H1 (cell line): ENCODE measurements at regions not wholly inside any gene's neighbourhood (a gene's known extent, or its start where the extent isn't known, plus 50 kb on each side); places are given as distances from the start of the nearest gene placed in this dataset.

Source experiments
- CTCF ChIA-PET: fragments of 300-600 bp; sonication (Branson Sonifier 250); formaldehyde crosslinking; loops from one replicate; lab custom pipeline; 2021; ENCODE audit not compliant: partially characterized antibody; lab: Charles Lee
- POLR2A ChIA-PET: fragments of 300-600 bp; sonication (Branson Sonifier 250); formaldehyde crosslinking; loops from one replicate; lab custom pipeline; 2021; ENCODE audit warnings: inconsistent platforms; ENCODE audit not compliant: partially characterized antibody; lab: Charles Lee
- DNase-seq, 2 experiments: peaks; one replicate each; pipeline versions ENCODE4 v3.0.0 to v3.0.0-alpha.2; 2010 to 2022; ENCODE audit warnings: low spot score in 2 of 2, low read depth in 1 of 2, mixed read lengths in 1 of 2
- FAIRE-seq: peaks from 2 replicates; lab custom pipeline; 2011; peaks lifted over from hg19 to GRCh38; lab: Jason Lieb, UNC
- H2AFZ ChIP-seq: 2 replicates; pipeline ENCODE4 v1.8.1; 2012; ENCODE audit warnings: low read length, inconsistent platforms
- H2AK5ac ChIP-seq: 2 replicates; pipeline ENCODE4 v1.6.1; 2013; ENCODE audit warnings: low read depth, low read length
- H2BK120ac ChIP-seq: replicated peaks from 2 replicates; pipeline ENCODE3; 2013; ENCODE audit warnings: low read depth, low read length, inconsistent platforms
- H2BK12ac ChIP-seq: 2 replicates; pipeline ENCODE4 v1.6.1; 2013; ENCODE audit warnings: low read depth, low read length
- H2BK15ac ChIP-seq: 2 replicates; pipeline ENCODE4 v1.6.1; 2013; ENCODE audit warnings: low read length
- H2BK20ac ChIP-seq: 2 replicates; pipeline ENCODE4 v1.6.1; 2013; ENCODE audit warnings: low read length
- H2BK5ac ChIP-seq: 2 replicates; pipeline ENCODE4 v1.6.1; 2013; ENCODE audit warnings: low read depth, low read length
- H3K14ac ChIP-seq: 2 replicates; pipeline ENCODE4 v1.6.1; 2013; ENCODE audit warnings: inconsistent platforms; ENCODE audit not compliant: insufficient read length
- H3K18ac ChIP-seq: 2 replicates; pipeline ENCODE4 v1.6.1; 2013; ENCODE audit warnings: low read length; ENCODE audit errors: extremely low read depth
- H3K23ac ChIP-seq: 2 replicates; pipeline ENCODE4 v1.6.1; 2013; ENCODE audit warnings: inconsistent platforms; ENCODE audit not compliant: insufficient read length
- H3K23me2 ChIP-seq: 2 replicates; pipeline ENCODE4 v1.6.1; 2013; ENCODE audit warnings: low read depth, low read length
- H3K27ac ChIP-seq: 2 replicates; pipeline ENCODE4 v1.6.1; 2011; ENCODE audit warnings: low read depth, low read length, inconsistent platforms
- H3K27me3 ChIP-seq, 4 experiments: replicated peaks in 1 of 4; 1 replicate in 1 of 4; 2 replicates in 3 of 4; pipeline versions ENCODE4 v1.6.1 to v1.8.1; 2011 to 2013; ENCODE audit warnings: low read length in 3 of 4, mild to moderate bottlenecking in 3 of 4, inconsistent platforms in 2 of 4, mixed read lengths in 2 of 4, moderate library complexity in 1 of 4; ENCODE audit not compliant: control insufficient read depth in 3 of 4, insufficient read depth in 3 of 4; ENCODE audit errors: extremely low read depth in 1 of 4
- H3K36me3 ChIP-seq, 4 experiments: 2 replicates each; pipeline versions ENCODE4 v1.6.1 to v1.8.1; 2011 to 2013; ENCODE audit warnings: mild to moderate bottlenecking in 4 of 4, low read length in 3 of 4, moderate library complexity in 2 of 4, control low read depth in 1 of 4, inconsistent platforms in 1 of 4; ENCODE audit not compliant: insufficient read depth in 4 of 4, control insufficient read depth in 2 of 4
- H3K4ac ChIP-seq: replicated peaks from 2 replicates; pipeline ENCODE3; 2013; ENCODE audit warnings: low read length, low read depth, mixed read lengths, inconsistent platforms; ENCODE audit not compliant: insufficient read length
- H3K4me1 ChIP-seq, 4 experiments: replicated peaks in 1 of 4; 1 replicate in 1 of 4; 2 replicates in 3 of 4; pipeline versions ENCODE4 v1.6.1 to v1.8.1; 2011 to 2013; ENCODE audit warnings: low read length in 3 of 4, inconsistent platforms in 2 of 4, mixed read lengths in 1 of 4; ENCODE audit not compliant: insufficient read depth in 4 of 4, control insufficient read depth in 3 of 4
- H3K4me2 ChIP-seq, 2 experiments: 2 replicates each; pipeline versions ENCODE4 v1.6.1 to v1.8.1; 2011 to 2013; ENCODE audit warnings: low read depth in 2 of 2, low read length in 2 of 2, control low read depth in 1 of 2, inconsistent platforms in 1 of 2, mild to moderate bottlenecking in 1 of 2; ENCODE audit not compliant: insufficient read depth in 1 of 2
- H3K4me3 ChIP-seq, 4 experiments: fragments of 200-600, 300-600 bp in 1 of 4; sonication (generic), shearing (Covaris generic), sonication (Bioruptor Twin) in 1 of 4; 2 replicates each; pipeline versions ENCODE4 v1.5.1 to v1.8.1; 2011 to 2016; ENCODE audit warnings: low read length in 4 of 4, low read depth in 3 of 4, control low read depth in 2 of 4, inconsistent platforms in 2 of 4, mild to moderate bottlenecking in 2 of 4, mixed read lengths in 1 of 4, moderate library complexity in 1 of 4; ENCODE audit not compliant: insufficient read depth in 2 of 4; ENCODE audit errors: extremely low read depth in 1 of 4
- H3K56ac ChIP-seq: replicated peaks from 2 replicates; pipeline ENCODE3; 2013; ENCODE audit warnings: low read depth, mild to moderate bottlenecking, mixed read lengths, low read length, inconsistent platforms; ENCODE audit not compliant: insufficient read length
- H3K79me1 ChIP-seq: 2 replicates; pipeline ENCODE4 v1.6.1; 2013; ENCODE audit warnings: low read depth, low read length, control low read depth
- H3K79me2 ChIP-seq, 2 experiments: 2 replicates each; pipeline versions ENCODE4 v1.6.1 to v1.8.1; 2012 to 2013; ENCODE audit warnings: low read length in 2 of 2, mild to moderate bottlenecking in 2 of 2, inconsistent platforms in 1 of 2; ENCODE audit not compliant: insufficient read depth in 2 of 2, control insufficient read depth in 1 of 2
- H3K9ac ChIP-seq, 4 experiments: replicated peaks in 1 of 4; 1 replicate in 1 of 4; 2 replicates in 3 of 4; pipeline versions ENCODE4 v1.6.1 to v1.8.1; 2011 to 2013; ENCODE audit warnings: low read depth in 3 of 4, low read length in 3 of 4, control low read depth in 2 of 4, mild to moderate bottlenecking in 2 of 4, moderate library complexity in 2 of 4, inconsistent platforms in 1 of 4; ENCODE audit errors: extremely low read depth in 1 of 4
- H3K9me3 ChIP-seq, 2 experiments: 2 replicates each; pipeline versions ENCODE4 v1.6.1 to v1.8.1; 2012 to 2013; ENCODE audit warnings: mild to moderate bottlenecking in 2 of 2, moderate library complexity in 2 of 2, control low read depth in 1 of 2, inconsistent platforms in 1 of 2, low read depth in 1 of 2, low read length in 1 of 2, mixed read lengths in 1 of 2; ENCODE audit not compliant: insufficient read depth in 2 of 2
- H4K20me1 ChIP-seq, 2 experiments: replicated peaks in 1 of 2; 2 replicates each; pipeline versions ENCODE3 to v1.8.1; 2011 to 2013; ENCODE audit warnings: inconsistent platforms in 2 of 2, low read length in 2 of 2, mild to moderate bottlenecking in 1 of 2; ENCODE audit not compliant: insufficient read depth in 2 of 2, control insufficient read depth in 1 of 2
- H4K5ac ChIP-seq: 2 replicates; pipeline ENCODE4 v1.6.1; 2013; ENCODE audit warnings: low read length, low read depth, mixed read lengths, inconsistent platforms; ENCODE audit not compliant: insufficient read length
- H4K8ac ChIP-seq: 2 replicates; pipeline ENCODE4 v1.8.0; 2013; ENCODE audit warnings: mild to moderate bottlenecking, moderate library complexity, low read length, inconsistent platforms; ENCODE audit not compliant: insufficient read depth; ENCODE audit errors: extremely low read depth
- H4K91ac ChIP-seq: replicated peaks from 2 replicates; pipeline ENCODE3; 2013; ENCODE audit warnings: low read length, mixed read lengths, inconsistent platforms; ENCODE audit not compliant: insufficient read length
- CBX8 ChIP-seq: fragments of 300-800, 300-1000 bp; sonication (generic); IDR thresholded peaks from 2 replicates; pipeline ENCODE4 v1.7.1; 2016; ENCODE audit warnings: low read depth, low read length, borderline replicate concordance
- CTBP2 ChIP-seq: IDR thresholded peaks from 2 replicates; pipeline ENCODE4 v1.7.0; 2011; ENCODE audit warnings: borderline replicate concordance, mild to moderate bottlenecking, moderate library complexity, mixed read lengths, low read length; ENCODE audit not compliant: insufficient read depth, insufficient read length
- GTF2F1 ChIP-seq: IDR thresholded peaks from 2 replicates; pipeline ENCODE4 v1.6.1; 2012; ENCODE audit warnings: low read depth, low read length, improper control_type of control experiment, borderline replicate concordance
- HDAC2 ChIP-seq, 2 experiments: fragments of 300-600 bp in 1 of 2; sonication (generic) in 1 of 2; IDR thresholded peaks; 2 replicates each; pipeline ENCODE4 v1.6.1; 2011 to 2012; ENCODE audit warnings: low read depth in 2 of 2, low read length in 2 of 2, mild to moderate bottlenecking in 2 of 2, moderate library complexity in 2 of 2, borderline replicate concordance in 1 of 2, inconsistent platforms in 1 of 2
- NANOG ChIP-seq: IDR thresholded peaks from 2 replicates; pipeline ENCODE4 v1.6.1; 2011; ENCODE audit warnings: low read length, low read depth, mild to moderate bottlenecking, inconsistent platforms; ENCODE audit not compliant: insufficient read depth, poor library complexity, severe bottlenecking
- RNF2 ChIP-seq: fragments of 200-900, 300-1000 bp; sonication (generic); IDR thresholded peaks from 2 replicates; pipeline ENCODE4 v1.7.1; 2016; ENCODE audit warnings: borderline replicate concordance, low read depth, mild to moderate bottlenecking, antibody characterized with exemption, low read length; ENCODE audit not compliant: poor library complexity, severe bottlenecking; ENCODE audit errors: missing control alignments
- SIX5 ChIP-seq: IDR thresholded peaks from 2 replicates; pipeline ENCODE4 v1.6.1; 2011; ENCODE audit warnings: mild to moderate bottlenecking, low read depth, low read length
- TEAD4 ChIP-seq: IDR thresholded peaks from 2 replicates; pipeline ENCODE4 v1.6.1; 2012; ENCODE audit warnings: low read depth, low read length, inconsistent platforms, mixed read lengths
- WGBS, 2 experiments: shearing (Covaris generic) in 1 of 2; methylation state at CpG; one replicate each; pipeline versions ENCODE4 v1.1.6 to v1.1.7; 2013 to 2015; ENCODE audit warnings: low lambda C conversion rate in 2 of 2, mixed read lengths in 2 of 2, inconsistent platforms in 1 of 2, low coverage in 1 of 2, missing lambda C conversion rate in 1 of 2; ENCODE audit not compliant: insufficient replicate concordance in 2 of 2, insufficient coverage in 1 of 2, insufficient read length in 1 of 2; ENCODE audit errors: extremely low coverage in 1 of 2, missing lambda C conversion rate in 1 of 2; 5-methylcytosine and 5-hydroxymethylcytosine counted together

DNA sequence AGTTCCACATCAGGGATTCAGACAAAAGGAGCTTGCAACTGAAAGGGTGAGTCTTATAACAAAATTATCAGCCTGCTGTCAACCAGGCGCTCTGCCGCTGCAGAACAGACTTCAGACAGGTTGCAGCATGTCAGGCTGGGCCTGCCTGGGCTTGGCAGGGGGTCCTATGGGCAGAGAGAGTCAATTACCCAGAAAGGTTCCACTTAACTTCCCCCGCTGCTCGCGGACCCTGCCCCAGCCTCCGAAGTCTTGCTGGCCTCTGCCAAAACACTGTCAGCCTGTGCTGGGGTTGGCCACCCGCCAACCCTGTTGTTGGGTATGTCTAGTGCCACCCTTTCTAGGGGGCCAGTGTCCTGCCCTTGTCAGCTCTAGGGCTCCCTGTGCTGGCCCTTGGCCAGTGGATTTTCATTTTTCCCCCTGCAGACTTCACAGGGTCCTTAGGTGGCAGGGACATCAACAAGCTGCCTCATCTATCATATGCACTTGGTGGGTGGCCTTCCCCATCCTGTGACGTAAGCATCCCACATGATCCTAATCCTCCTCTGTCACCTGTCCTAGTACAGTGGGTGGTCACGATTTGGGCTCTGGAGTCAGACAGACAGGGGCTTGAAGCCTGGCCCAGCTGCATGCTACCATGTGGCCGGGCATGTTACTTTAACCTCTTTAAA, 166.5 kb upstream of the CADM1 start:
- no peak overlapping the region for H3K4ac ChIP-seq
- H3K36me3 ChIP-seq = no peaks in the 10 kb centered on the region
- H3K9ac ChIP-seq = no peak overlapping the region
- peaks cover 0 to 9% (median 0%) of the 10 kb centered on the region in 4 experiments; a peak in 1 of 7 replicates for H3K4me1 ChIP-seq
- no peaks in the 10 kb centered on the region for H4K20me1 ChIP-seq
- FAIRE-seq (no peak), DNase-seq (no peak)
- H3K56ac ChIP-seq = no peak overlapping the region
- H3K18ac ChIP-seq = no peak overlapping the region
- H2BK5ac ChIP-seq = no peak overlapping the region
- H4K5ac ChIP-seq = no peak overlapping the region
- H2BK20ac ChIP-seq = no peak overlapping the region
- H3K79me2 ChIP-seq = no peaks in the 10 kb centered on the region
- POLR2A ChIA-PET = no interaction called here
- H3K23ac ChIP-seq = no peak overlapping the region
- no peaks in the 10 kb centered on the region for H3K23me2 ChIP-seq
- no peaks in the 10 kb centered on the region; a peak in 1 of 7 replicates for H3K27me3 ChIP-seq
- no peak overlapping the region for H2BK15ac ChIP-seq
- H2AK5ac ChIP-seq = no peak overlapping the region
- WGBS, 2 experiments = 84% methylated on average over 10 of the region's 10 CpGs; no CpG with 5 or more reads in 1 of the 2 experiments
- no peak overlapping the region for H3K27ac ChIP-seq
- no peak overlapping the region for H2BK12ac ChIP-seq
- H3K9me3 ChIP-seq = no peaks in the 10 kb centered on the region
- TF ChIP-seq HDAC2 (IDR thresholded peaks at IDR 0.05; ENCODE audit: borderline replicate concordance in 1 of 2, low read depth in 2 of 2, low read length in 2 of 2) (no peak), SIX5 (no peak), TEAD4 (no peak), CTBP2 (no peak), CBX8 (no peak), RNF2 (no peak), GTF2F1 (no peak), NANOG (no peak)
- TF ChIP-seq, all 59 proteins: peak for 0
- Histone ChIP-seq H2AFZ (no peak overlapping the region), H4K8ac (no peak overlapping the region), H4K91ac (no peak overlapping the region), H2BK120ac (no peak overlapping the region), H3K14ac (no peak overlapping the region), H3K4me3 (no peak overlapping the region), H3K4me2 (no peak overlapping the region), H3K79me1 (no peaks in the 10 kb centered on the region)
- CTCF ChIA-PET = interaction anchor here (0.9 to 4.5 kb wide), 4 partner anchors 9 to 242 kb away, joined by 3 to 30 read pairs (median 4); no protein-coding TSS in a partner anchor
